Bronchial epithelial cell (primary cell): ENCODE measurements at regions not wholly inside any gene's neighbourhood (a gene's known extent, or its start where the extent isn't known, plus 50 kb on each side); places are given as distances from the start of the nearest gene placed in this dataset.
A peak's percentile ranks its signal among the peaks of the same experiment; 100 is the strongest.

Source experiments
- DNase-seq: peaks from one replicate; pipeline ENCODE4 v3.0.0-alpha.2; 2010; ENCODE audit warnings: low read depth
- FAIRE-seq: peaks from 2 replicates; lab custom pipeline; 2011; peaks lifted over from hg19 to GRCh38; lab: Jason Lieb, UNC
- H3K27me3 ChIP-seq: 2 replicates; pipeline ENCODE4 v1.5.1; 2011; ENCODE audit warnings: low read length; ENCODE audit not compliant: control insufficient read depth, insufficient read depth
- H3K36me3 ChIP-seq: 2 replicates; pipeline ENCODE4 v1.5.1; 2011; ENCODE audit warnings: low read length; ENCODE audit not compliant: control insufficient read depth, insufficient read depth
- H3K4me3 ChIP-seq: 2 replicates; pipeline ENCODE4 v1.5.1; 2011; ENCODE audit warnings: mild to moderate bottlenecking, low read depth, low read length, control low read depth
- CTCF ChIP-seq: IDR thresholded peaks from 2 replicates; pipeline ENCODE4 v1.5.1; 2011; ENCODE audit warnings: mild to moderate bottlenecking, moderate library complexity, low read length, control low read depth, inconsistent platforms; ENCODE audit not compliant: insufficient read depth, severe bottlenecking

GRCh38 chr15:62456011-62456920, 291.2 kb upstream of the C2CD4B start:
- Histone ChIP-seq H3K27me3 (peaks cover 31% of the 10 kb centered on the region), H3K36me3 (no peaks in the 10 kb centered on the region), H3K4me3 (no peak overlapping the region)
- no peak for TF ChIP-seq CTCF
- FAIRE-seq, result no peak
- DNase-seq, result no peak

- TF ChIP-seq CTCF, result no peak
- no peaks in the 10 kb centered on the region for H3K36me3 ChIP-seq
- DNase-seq (peak; percentile 28), FAIRE-seq (peak; percentile 13)
- H3K27me3 ChIP-seq, result peaks cover 28% of the 10 kb centered on the region
- no peak overlapping the region for H3K4me3 ChIP-seq
Measured at GRCh38 chr15:62457100-62457499, 292.0 kb upstream of the C2CD4B start.

- no peaks in the 10 kb centered on the region for H3K36me3 ChIP-seq
- no peak for FAIRE-seq
- DNase-seq, result no peak
- H3K4me3 ChIP-seq, result no peak overlapping the region
- peaks cover 27% of the 10 kb centered on the region for H3K27me3 ChIP-seq
- TF ChIP-seq CTCF, result no peak
Measured at GRCh38 chr15:62459875-62460274, 294.8 kb upstream of the C2CD4B start.

GRCh38 chr15:62462268-62462667, 297.2 kb upstream of the C2CD4B start:
- DNase-seq (no peak), FAIRE-seq (no peak)
- Histone ChIP-seq H3K4me3 (no peak overlapping the region), H3K36me3 (no peaks in the 10 kb centered on the region), H3K27me3 (peaks cover 19% of the 10 kb centered on the region)
- no peak for TF ChIP-seq CTCF

GRCh38 chr15:62462721-62463120, 297.6 kb upstream of the C2CD4B start:
- Histone ChIP-seq H3K27me3 (peaks cover 16% of the 10 kb centered on the region), H3K36me3 (no peaks in the 10 kb centered on the region), H3K4me3 (no peak overlapping the region)
- no peak for DNase-seq
- FAIRE-seq, result no peak
- TF ChIP-seq CTCF, result no peak
